ENCODE measurements at regions not wholly inside any gene's neighbourhood (a gene's known extent, or its start where the extent isn't known, plus 50 kb on each side); places are given as distances from the start of the nearest gene placed in this dataset.

- TF ChIP-seq KIAA2018 (CRISPR knock-in tag; IDR thresholded peaks at IDR 0.05; ENCODE audit: borderline replicate concordance): no peak
- 0 out of 2 replicates have a peak, but pooled peaks have one; percentile 36 for TF ChIP-seq FOXK2 (IDR thresholded peaks at IDR 0.05)
- 0 out of 2 replicates have a peak, but pooled peaks have one; percentile 16 for TF ChIP-seq GABPA (IDR thresholded peaks at IDR 0.05; ENCODE audit: low read depth, low read length)
- no peak for TF ChIP-seq GABPA (CRISPR knock-in tag; IDR thresholded peaks at IDR 0.05; ENCODE audit: low read depth)
- TF ChIP-seq EHMT2 (IDR thresholded peaks at IDR 0.05; ENCODE audit: borderline replicate concordance, low read depth, low read length): no peak
- no peak for TF ChIP-seq TEAD2 (CRISPR knock-in tag; IDR thresholded peaks at IDR 0.05)
- TF ChIP-seq ZNF780A (CRISPR knock-in tag; IDR thresholded peaks at IDR 0.05): no peak
- peak; percentile 77; the same call in 1 of the 2 replicates for TF ChIP-seq KLF12 (CRISPR knock-in tag; IDR thresholded peaks at IDR 0.05; ENCODE audit: borderline replicate concordance)
- no peak for TF ChIP-seq TERF1 (CRISPR knock-in tag; IDR thresholded peaks at IDR 0.05)
- peak; percentile 72 for TF ChIP-seq ZFX (CRISPR knock-in tag; IDR thresholded peaks at IDR 0.05; ENCODE audit: low read depth)
- no peak for TF ChIP-seq ZNF30 (CRISPR knock-in tag; IDR thresholded peaks at IDR 0.05)
- 0 out of 2 replicates have a peak, but pooled peaks have one; percentile 27 for TF ChIP-seq MTF2 (CRISPR knock-in tag; IDR thresholded peaks at IDR 0.05; ENCODE audit: borderline replicate concordance)
- peak; percentile 61; the same call in 1 of the 2 replicates for TF ChIP-seq KLF6 (CRISPR knock-in tag; IDR thresholded peaks at IDR 0.05)
- 0 out of 2 replicates have a peak, but pooled peaks have one; percentile 30 for TF ChIP-seq GMEB2 (CRISPR knock-in tag; IDR thresholded peaks at IDR 0.05; ENCODE audit: low read depth)
These were observed 233.6 kb downstream of the SEC14L1 start (continued) for GRCh38 chr17:77374170-77374936.

Measured in HepG2 (cell line).